ENCODE measurements at regions not wholly inside any gene's neighbourhood (a gene's known extent, or its start where the extent isn't known, plus 50 kb on each side); places are given as distances from the start of the nearest gene placed in this dataset.

DNA sequence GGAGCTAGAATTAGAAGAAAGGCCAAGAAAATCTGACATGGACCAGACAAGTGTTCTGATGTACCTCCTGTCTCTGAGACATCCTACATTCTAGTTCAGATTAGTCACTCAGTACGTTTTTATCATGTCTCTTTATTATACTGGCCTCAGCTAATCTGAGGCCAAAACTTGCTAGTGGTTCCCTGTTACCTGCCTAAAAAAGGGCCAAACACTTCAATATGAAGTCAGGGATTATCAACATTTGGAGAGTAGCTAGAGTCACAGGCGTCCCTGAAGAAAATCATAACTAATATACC is 587.4 kb downstream of the PRELID2 start:
- POLR2A ChIA-PET: no interaction called here
- no peak overlapping the region for H3K4me3 ChIP-seq (ENCODE audit: low read depth in 2 of 2, low read length in 2 of 2)
- CTCF ChIA-PET: no interaction called here
- no peaks in the 10 kb centered on the region for H3K4me1 ChIP-seq (ENCODE audit: control insufficient read depth, insufficient read depth, low read length)
- DNase-seq (ENCODE audit: low read depth, low spot score) (no peak), ATAC-seq (no peak)
- no peaks in the 10 kb centered on the region for H3K36me3 ChIP-seq (ENCODE audit: control insufficient read depth, insufficient read depth, low read length)
- BruUV-seq (replicated peaks): no TSS peak
- in situ Hi-C loops (cut with HindIII; ENCODE audit: low pct_unique_long_range_greater_than_20kb, low sequenced_read_pairs): no loop called here
- no peaks in the 10 kb centered on the region for H3K9me3 ChIP-seq (ENCODE audit: control insufficient read depth, insufficient read depth, low read depth, low read length)
- TF ChIP-seq SIN3A (IDR thresholded peaks at IDR 0.05; ENCODE audit: borderline replicate concordance, insufficient read depth, low read depth, low read length) (no peak), REST (IDR thresholded peaks at IDR 0.05; ENCODE audit: insufficient read depth in 1 of 2, low read depth in 2 of 2, low read length in 1 of 2) (no peak), POLR2AphosphoS5 (IDR thresholded peaks at IDR 0.05; ENCODE audit: low read depth, low read length) (no peak), TCF7L2 (IDR thresholded peaks at IDR 0.05; ENCODE audit: low read depth, low read length) (no peak)
- H3K27me3 ChIP-seq (ENCODE audit: control insufficient read depth, insufficient read depth, low read length): no peaks in the 10 kb centered on the region
- no peak overlapping the region for H3K27ac ChIP-seq (ENCODE audit: low read length)
- intact Hi-C loops (cut with micrococcal nuclease; ENCODE audit: unreplicated experiment): no loop called here

- no peak for TF ChIP-seq CTCF (IDR thresholded peaks at IDR 0.05)
- no peak for TF ChIP-seq SIN3A (IDR thresholded peaks at IDR 0.05; ENCODE audit: borderline replicate concordance, insufficient read depth, low read depth, low read length)
- no peak for TF ChIP-seq REST (IDR thresholded peaks at IDR 0.05; ENCODE audit: insufficient read depth in 1 of 2, low read depth in 2 of 2, low read length in 1 of 2)
- no peak for TF ChIP-seq POLR2AphosphoS5 (IDR thresholded peaks at IDR 0.05; ENCODE audit: low read depth, low read length)
- no peak for TF ChIP-seq TCF7L2 (IDR thresholded peaks at IDR 0.05; ENCODE audit: low read depth, low read length)
Measured at GRCh38 chr5:145246961-145247744, 588.0 kb downstream of the PRELID2 start.

More at GRCh38 chr5:145246961-145247744, 588.0 kb downstream of the PRELID2 start:
- no peaks in the 10 kb centered on the region for H3K27me3 ChIP-seq (ENCODE audit: control insufficient read depth, insufficient read depth, low read length)
- no peaks in the 10 kb centered on the region for H3K9me3 ChIP-seq (ENCODE audit: control insufficient read depth, insufficient read depth, low read depth, low read length)
- ChIA-PET POLR2A (no interaction called here), CTCF (no interaction called here)
- no peak for ATAC-seq
- BruUV-seq (replicated peaks): no TSS peak
- no peak overlapping the region for H3K27ac ChIP-seq (ENCODE audit: low read length)
- no peak for DNase-seq (ENCODE audit: low read depth, low spot score)
- no peaks in the 10 kb centered on the region for H3K36me3 ChIP-seq (ENCODE audit: control insufficient read depth, insufficient read depth, low read length)
- in situ Hi-C loops (cut with HindIII; ENCODE audit: low pct_unique_long_range_greater_than_20kb, low sequenced_read_pairs) (no loop called here), intact Hi-C loops (cut with micrococcal nuclease; ENCODE audit: unreplicated experiment) (no loop called here)
- no peak overlapping the region for H3K4me3 ChIP-seq (ENCODE audit: low read depth in 2 of 2, low read length in 2 of 2)
- H3K4me1 ChIP-seq (ENCODE audit: control insufficient read depth, insufficient read depth, low read length): no peaks in the 10 kb centered on the region
